ENCODE measurements at regions not wholly inside any gene's neighbourhood (a gene's known extent, or its start where the extent isn't known, plus 50 kb on each side); places are given as distances from the start of the nearest gene placed in this dataset.

DNA sequence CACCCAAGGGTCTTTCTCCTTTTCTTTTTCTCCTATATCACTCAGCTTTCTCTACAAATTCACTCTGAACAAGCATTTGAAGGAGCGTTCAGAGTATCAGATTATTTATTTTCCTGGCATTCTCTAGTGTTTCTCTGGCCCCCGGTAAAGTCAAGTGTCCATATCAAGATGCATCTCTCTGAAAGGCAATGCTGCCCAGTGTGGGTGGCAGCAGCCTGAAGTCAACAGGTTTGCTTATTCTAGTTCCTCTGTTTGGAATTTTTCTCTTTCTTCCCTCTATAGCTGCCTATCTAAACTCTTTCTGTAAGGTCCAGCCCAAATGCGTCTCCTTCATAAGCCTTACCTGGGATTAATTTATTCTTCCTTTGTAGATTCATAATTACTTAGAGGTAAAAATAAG is 526.2 kb upstream of the TNP1 start:
- Histone ChIP-seq H3K4me1 (ENCODE audit: control insufficient read depth, insufficient read depth, low read length) (peaks cover 5% of the 10 kb centered on the region), H3K27me3 (ENCODE audit: control insufficient read depth, insufficient read depth, low read length) (no peaks in the 10 kb centered on the region), H3K27ac (ENCODE audit: low read length) (no peak overlapping the region), H3K9me3 (replicated peaks; ENCODE audit: control insufficient read depth, low read depth, low read length) (peaks cover 5% of the 10 kb centered on the region), H3K36me3 (ENCODE audit: control insufficient read depth, insufficient read depth, low read length) (no peaks in the 10 kb centered on the region), H3K4me3 (ENCODE audit: low read length) (no peak overlapping the region)
- WGBS (ENCODE audit: insufficient coverage), result 50% methylated on average over 2 of the region's 3 CpGs
- no peak for DNase-seq

DNA sequence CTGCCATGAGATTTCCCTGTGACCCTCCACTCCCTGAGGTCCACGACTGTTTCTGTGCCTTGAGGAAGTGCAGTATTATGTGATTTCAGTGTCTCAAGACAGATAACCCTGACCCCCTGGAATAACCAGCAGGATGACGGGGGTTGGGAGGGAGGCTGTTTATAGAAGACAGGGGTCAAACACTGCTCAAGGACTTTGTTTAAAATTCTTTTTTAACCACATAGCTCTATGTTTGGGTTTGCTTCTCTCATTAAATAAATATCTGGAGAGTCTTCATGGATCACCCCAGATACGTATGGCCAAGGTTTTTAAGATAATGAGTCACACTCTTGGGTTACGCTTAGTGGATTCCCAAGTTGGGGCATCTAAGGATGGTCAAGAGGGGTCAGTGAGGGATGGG is 523.8 kb upstream of the TNP1 start:
- Histone ChIP-seq H3K4me3 (ENCODE audit: low read length) (no peak overlapping the region), H3K9me3 (replicated peaks; ENCODE audit: control insufficient read depth, low read depth, low read length) (no peaks in the 10 kb centered on the region), H3K4me1 (ENCODE audit: control insufficient read depth, insufficient read depth, low read length) (peaks cover 5% of the 10 kb centered on the region), H3K27me3 (ENCODE audit: control insufficient read depth, insufficient read depth, low read length) (no peaks in the 10 kb centered on the region), H3K36me3 (ENCODE audit: control insufficient read depth, insufficient read depth, low read length) (no peaks in the 10 kb centered on the region), H3K27ac (ENCODE audit: low read length) (no peak overlapping the region)
- no peak for DNase-seq
- 100% methylated on average over 1 of the region's 4 CpGs for WGBS (ENCODE audit: insufficient coverage)

DNA sequence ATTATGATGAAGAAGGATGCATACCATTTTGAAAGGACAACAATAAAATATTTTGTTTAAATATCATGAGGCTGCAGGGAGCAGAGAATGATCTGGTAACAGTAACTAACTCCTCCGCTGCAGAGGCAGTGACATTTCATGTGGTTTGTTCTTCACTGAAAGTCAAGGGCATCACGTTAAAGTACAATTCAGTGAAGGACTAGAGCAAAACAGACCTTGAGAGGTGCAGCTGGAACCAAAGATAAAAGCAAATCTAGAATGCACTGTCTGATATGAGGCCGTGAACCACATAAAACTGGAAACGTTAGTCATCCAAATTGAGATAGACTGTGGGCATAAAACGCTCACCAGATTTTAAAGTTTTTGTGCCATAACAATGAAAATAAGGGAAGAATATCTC is 522.9 kb upstream of the TNP1 start:
- 83% methylated on average over 3 of the region's 5 CpGs for WGBS (ENCODE audit: insufficient coverage)
- Histone ChIP-seq H3K9me3 (replicated peaks; ENCODE audit: control insufficient read depth, low read depth, low read length) (no peaks in the 10 kb centered on the region), H3K4me1 (ENCODE audit: control insufficient read depth, insufficient read depth, low read length) (no peaks in the 10 kb centered on the region), H3K27ac (ENCODE audit: low read length) (no peak overlapping the region), H3K27me3 (ENCODE audit: control insufficient read depth, insufficient read depth, low read length) (no peaks in the 10 kb centered on the region), H3K36me3 (ENCODE audit: control insufficient read depth, insufficient read depth, low read length) (no peaks in the 10 kb centered on the region), H3K4me3 (ENCODE audit: low read length) (no peak overlapping the region)
- DNase-seq, result no peak

DNA sequence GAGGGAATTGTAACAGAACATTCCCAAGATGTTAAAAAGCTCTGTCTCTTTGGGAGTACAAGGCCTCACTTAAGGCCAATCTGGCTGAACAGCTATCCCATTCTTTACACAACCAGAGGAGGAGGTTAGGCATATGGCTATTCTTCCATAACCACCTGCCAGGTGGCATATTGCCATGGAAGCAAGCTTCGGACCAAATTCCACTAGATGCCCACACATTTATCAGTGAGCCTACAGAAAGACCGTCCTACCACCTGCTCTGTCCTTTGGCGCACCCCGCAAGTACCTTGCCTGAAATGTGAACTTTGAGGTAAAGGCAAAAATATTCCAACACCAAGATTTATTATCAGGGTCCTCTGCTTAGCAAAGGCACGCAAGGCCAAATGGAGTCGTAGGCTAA is 519.9 kb upstream of the TNP1 start:
- Histone ChIP-seq H3K9me3 (replicated peaks; ENCODE audit: control insufficient read depth, low read depth, low read length) (no peaks in the 10 kb centered on the region), H3K36me3 (ENCODE audit: control insufficient read depth, insufficient read depth, low read length) (no peaks in the 10 kb centered on the region), H3K27me3 (ENCODE audit: control insufficient read depth, insufficient read depth, low read length) (no peaks in the 10 kb centered on the region), H3K4me3 (ENCODE audit: low read length) (no peak overlapping the region), H3K4me1 (ENCODE audit: control insufficient read depth, insufficient read depth, low read length) (peaks cover 2% of the 10 kb centered on the region), H3K27ac (ENCODE audit: low read length) (no peak overlapping the region)
- no peak for DNase-seq
- WGBS (ENCODE audit: insufficient coverage), result no CpG with 5 or more reads among the region's 6 CpGs

DNA sequence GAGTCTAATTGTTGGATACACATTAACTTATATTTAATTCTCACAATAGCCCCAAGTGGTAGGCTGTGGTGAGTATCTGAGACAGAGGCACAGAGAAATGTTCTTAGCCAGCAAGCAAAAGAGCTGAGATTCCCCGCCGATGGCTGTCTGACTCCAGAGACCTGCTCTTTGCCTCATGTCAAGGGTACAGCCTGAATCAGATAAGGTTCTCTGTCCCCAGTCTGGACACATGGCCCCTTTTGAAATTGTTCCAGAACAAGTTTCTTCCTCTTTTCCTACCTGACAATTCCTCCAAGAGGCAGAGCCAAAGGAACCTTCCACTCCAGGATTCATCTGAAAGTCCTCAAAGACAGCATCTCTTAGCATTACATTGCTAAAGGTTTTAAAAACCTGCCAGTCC is 512.9 kb upstream of the TNP1 start:
- Histone ChIP-seq H3K4me1 (ENCODE audit: control insufficient read depth, insufficient read depth, low read length) (peaks cover 19% of the 10 kb centered on the region), H3K27ac (ENCODE audit: low read length) (no peak overlapping the region), H3K27me3 (ENCODE audit: control insufficient read depth, insufficient read depth, low read length) (no peaks in the 10 kb centered on the region), H3K4me3 (ENCODE audit: low read length) (no peak overlapping the region), H3K36me3 (ENCODE audit: control insufficient read depth, insufficient read depth, low read length) (no peaks in the 10 kb centered on the region), H3K9me3 (replicated peaks; ENCODE audit: control insufficient read depth, low read depth, low read length) (no peaks in the 10 kb centered on the region)
- WGBS (ENCODE audit: insufficient coverage), result 61% methylated on average over 2 of the region's 2 CpGs
- no peak for DNase-seq

DNA sequence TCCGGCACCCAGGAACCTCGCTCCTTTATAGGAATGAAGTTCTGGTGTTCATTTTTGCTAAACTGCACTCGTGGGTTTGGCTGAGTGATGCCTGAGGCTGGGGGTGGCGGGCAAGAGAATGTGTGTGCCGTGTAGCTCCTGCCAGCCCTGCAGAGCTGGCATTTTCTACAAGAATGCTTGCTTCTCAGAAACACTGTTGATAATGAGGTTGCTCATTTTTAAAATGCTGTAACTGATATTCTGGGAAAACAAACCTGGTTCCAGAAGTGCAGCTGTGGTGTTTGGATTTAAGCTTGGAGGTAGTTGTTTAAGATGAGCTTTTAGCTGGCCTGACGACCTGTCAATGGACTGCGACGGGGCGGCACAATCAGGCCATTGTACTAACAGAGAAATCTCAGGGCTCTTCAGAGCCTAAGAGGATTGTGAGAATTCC is 511.9 kb upstream of the TNP1 start:
- Histone ChIP-seq H3K4me3 (ENCODE audit: low read length) (no peak overlapping the region), H3K36me3 (ENCODE audit: control insufficient read depth, insufficient read depth, low read length) (no peaks in the 10 kb centered on the region), H3K9me3 (replicated peaks; ENCODE audit: control insufficient read depth, low read depth, low read length) (no peaks in the 10 kb centered on the region), H3K27ac (ENCODE audit: low read length) (peak overlapping the region; percentile 16), H3K4me1 (ENCODE audit: control insufficient read depth, insufficient read depth, low read length) (peaks cover 19% of the 10 kb centered on the region), H3K27me3 (ENCODE audit: control insufficient read depth, insufficient read depth, low read length) (no peaks in the 10 kb centered on the region)
- WGBS (ENCODE audit: insufficient coverage), result 53% methylated on average over 7 of the region's 9 CpGs
- DNase-seq, result peak; percentile 67

DNA sequence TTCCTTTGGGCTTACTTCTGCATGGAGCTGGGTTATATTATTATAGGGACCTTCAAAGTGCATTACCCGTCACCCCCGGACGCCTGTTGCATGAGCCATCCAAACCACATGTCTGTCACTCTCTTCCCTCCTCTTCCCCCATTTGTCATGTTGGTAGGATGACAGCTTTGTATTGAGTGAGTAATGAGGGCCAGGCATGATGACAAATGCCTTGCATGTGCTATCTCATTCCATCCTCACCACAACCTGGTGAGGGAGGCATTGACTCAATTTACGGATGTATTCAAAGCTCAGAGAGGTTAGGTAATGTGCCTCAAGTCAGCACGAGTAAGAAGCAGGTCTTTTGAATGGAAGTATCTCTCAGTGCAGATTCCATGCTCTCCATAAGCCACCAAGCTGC is 510.5 kb upstream of the TNP1 start:
- WGBS (ENCODE audit: insufficient coverage), result no CpG with 5 or more reads among the region's 5 CpGs
- no peak for DNase-seq
- peaks cover 19% of the 10 kb centered on the region for H3K4me1 ChIP-seq (ENCODE audit: control insufficient read depth, insufficient read depth, low read length)
- no peaks in the 10 kb centered on the region for H3K36me3 ChIP-seq (ENCODE audit: control insufficient read depth, insufficient read depth, low read length)
- no peak overlapping the region for H3K4me3 ChIP-seq (ENCODE audit: low read length)
- no peaks in the 10 kb centered on the region for H3K27me3 ChIP-seq (ENCODE audit: control insufficient read depth, insufficient read depth, low read length)
- H3K27ac ChIP-seq (ENCODE audit: low read length), result no peak overlapping the region
- no peaks in the 10 kb centered on the region for H3K9me3 ChIP-seq (replicated peaks; ENCODE audit: control insufficient read depth, low read depth, low read length)

DNA sequence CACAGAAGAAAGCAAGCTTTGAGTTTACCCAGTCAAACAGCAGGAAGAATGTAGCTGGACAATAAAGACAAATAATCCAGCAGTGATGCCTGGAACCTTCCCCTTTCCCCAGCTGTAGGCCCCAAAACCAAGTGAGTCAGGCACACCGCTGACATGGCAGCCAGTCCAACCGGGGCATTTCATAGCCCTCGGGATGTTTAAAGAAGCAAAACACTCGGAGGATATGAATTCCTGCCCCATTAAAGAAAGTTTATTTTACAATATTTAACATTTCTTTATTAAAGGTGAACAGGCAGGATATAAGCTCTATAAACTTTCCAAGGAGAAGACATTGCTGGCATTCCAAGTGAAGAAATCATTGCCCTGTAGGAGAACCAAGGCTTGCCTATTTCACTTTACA is 507.6 kb upstream of the TNP1 start:
- H3K4me1 ChIP-seq (ENCODE audit: control insufficient read depth, insufficient read depth, low read length), result peaks cover 12% of the 10 kb centered on the region
- DNase-seq, result no peak
- WGBS (ENCODE audit: insufficient coverage), result 100% methylated on average over 1 of the region's 4 CpGs
- no peak overlapping the region for H3K4me3 ChIP-seq (ENCODE audit: low read length)
- H3K9me3 ChIP-seq (replicated peaks; ENCODE audit: control insufficient read depth, low read depth, low read length), result no peaks in the 10 kb centered on the region
- no peaks in the 10 kb centered on the region for H3K27me3 ChIP-seq (ENCODE audit: control insufficient read depth, insufficient read depth, low read length)
- H3K27ac ChIP-seq (ENCODE audit: low read length), result no peak overlapping the region
- H3K36me3 ChIP-seq (ENCODE audit: control insufficient read depth, insufficient read depth, low read length), result no peaks in the 10 kb centered on the region

DNA sequence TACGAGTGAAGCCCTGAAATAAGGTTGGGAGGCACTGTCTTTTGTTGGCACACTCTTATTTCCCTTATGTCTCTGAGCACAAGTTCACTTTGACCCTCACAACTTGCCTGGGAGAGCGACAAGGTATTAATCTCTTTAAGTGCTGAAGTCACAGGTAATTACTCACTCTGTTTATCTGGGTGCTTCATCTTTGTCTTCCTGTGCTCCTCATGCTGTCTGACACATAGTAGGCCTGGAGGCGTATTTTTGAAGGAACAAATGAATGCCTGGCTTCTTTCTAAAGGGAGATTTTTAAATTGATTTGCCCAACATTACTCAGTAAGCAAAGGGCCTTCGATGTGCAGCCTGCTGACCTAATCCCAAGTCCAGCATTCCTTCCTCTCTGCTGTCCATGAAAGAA is 507.1 kb upstream of the TNP1 start:
- no peaks in the 10 kb centered on the region for H3K27me3 ChIP-seq (ENCODE audit: control insufficient read depth, insufficient read depth, low read length)
- no peak overlapping the region for H3K27ac ChIP-seq (ENCODE audit: low read length)
- WGBS (ENCODE audit: insufficient coverage), result 50% methylated on average over 1 of the region's 4 CpGs
- peaks cover 7% of the 10 kb centered on the region for H3K4me1 ChIP-seq (ENCODE audit: control insufficient read depth, insufficient read depth, low read length)
- H3K4me3 ChIP-seq (ENCODE audit: low read length), result no peak overlapping the region
- no peaks in the 10 kb centered on the region for H3K36me3 ChIP-seq (ENCODE audit: control insufficient read depth, insufficient read depth, low read length)
- H3K9me3 ChIP-seq (replicated peaks; ENCODE audit: control insufficient read depth, low read depth, low read length), result no peaks in the 10 kb centered on the region
- DNase-seq, result no peak

DNA sequence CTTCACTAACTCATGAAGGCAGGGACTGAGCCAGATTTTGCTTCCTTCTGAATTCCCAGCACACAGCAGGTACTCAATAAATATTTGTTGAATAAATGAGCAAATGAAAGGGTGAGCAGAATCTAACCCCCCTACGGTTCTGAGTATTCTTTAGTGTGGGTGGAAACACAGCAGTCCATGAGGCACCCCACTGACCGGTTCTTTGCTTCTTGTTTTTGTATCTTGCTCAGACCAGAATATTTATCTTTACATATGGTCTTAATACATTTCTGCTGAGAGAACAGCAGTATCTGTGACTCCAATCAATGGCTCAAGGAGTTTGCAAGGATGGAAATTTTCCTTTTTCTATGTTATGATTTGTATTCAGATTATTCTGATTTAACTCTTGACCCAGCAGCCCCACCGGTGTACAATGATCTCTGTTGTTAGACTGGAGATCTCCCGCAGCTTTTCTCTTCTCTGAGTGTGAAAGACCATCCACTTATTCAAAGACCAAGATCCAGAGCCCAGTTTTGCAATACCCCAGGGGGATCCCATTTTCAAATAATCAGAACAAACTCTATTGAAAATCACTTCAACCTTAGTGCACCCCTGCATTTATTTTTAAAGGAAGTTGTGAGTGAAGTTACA is 506.5 kb upstream of the TNP1 start:
- Histone ChIP-seq H3K4me3 (ENCODE audit: low read length) (no peak overlapping the region), H3K9me3 (replicated peaks; ENCODE audit: control insufficient read depth, low read depth, low read length) (no peaks in the 10 kb centered on the region), H3K27ac (ENCODE audit: low read length) (no peak overlapping the region), H3K27me3 (ENCODE audit: control insufficient read depth, insufficient read depth, low read length) (no peaks in the 10 kb centered on the region), H3K36me3 (ENCODE audit: control insufficient read depth, insufficient read depth, low read length) (no peaks in the 10 kb centered on the region), H3K4me1 (ENCODE audit: control insufficient read depth, insufficient read depth, low read length) (peaks cover 5% of the 10 kb centered on the region)
- no peak for DNase-seq
- WGBS (ENCODE audit: insufficient coverage), result 80% methylated on average over 1 of the region's 4 CpGs

DNA sequence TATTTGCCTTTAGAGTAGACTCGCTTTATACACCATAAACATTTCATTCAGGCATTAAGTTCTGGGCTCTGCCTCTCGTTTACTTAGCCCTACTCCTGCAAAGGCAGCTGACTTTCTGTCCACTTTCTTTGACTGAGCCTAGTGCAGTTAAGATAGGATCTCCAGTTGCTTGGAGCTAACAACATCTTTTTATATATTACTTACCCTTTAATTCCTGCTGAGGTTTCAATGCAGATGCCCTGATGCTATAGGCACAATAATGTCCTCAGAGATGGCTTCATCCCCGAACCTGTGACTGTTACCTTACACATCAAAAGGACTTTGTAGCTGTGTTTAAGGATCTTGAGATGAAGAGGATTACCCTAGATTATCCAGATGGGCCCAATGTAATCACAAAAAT is 505.8 kb upstream of the TNP1 start:
- H3K4me3 ChIP-seq (ENCODE audit: low read length), result no peak overlapping the region
- H3K4me1 ChIP-seq (ENCODE audit: control insufficient read depth, insufficient read depth, low read length), result peaks cover 4% of the 10 kb centered on the region
- no peak overlapping the region for H3K27ac ChIP-seq (ENCODE audit: low read length)
- no peaks in the 10 kb centered on the region for H3K36me3 ChIP-seq (ENCODE audit: control insufficient read depth, insufficient read depth, low read length)
- no peak for DNase-seq
- no peaks in the 10 kb centered on the region for H3K9me3 ChIP-seq (replicated peaks; ENCODE audit: control insufficient read depth, low read depth, low read length)
- H3K27me3 ChIP-seq (ENCODE audit: control insufficient read depth, insufficient read depth, low read length), result no peaks in the 10 kb centered on the region
- 67% methylated on average over 1 of the region's 3 CpGs for WGBS (ENCODE audit: insufficient coverage)

All from muscle of leg (tissue), 3 donors.